ENCODE measurements at regions not wholly inside any gene's neighbourhood (a gene's known extent, or its start where the extent isn't known, plus 50 kb on each side); places are given as distances from the start of the nearest gene placed in this dataset.
"Not testable (repeated sequence)": the region's sequence is repeated elsewhere in the genome, so short reads cannot be mapped to it uniquely, and the experiment has no call there.

GRCh38 chr1:73839922-73840321 is 358.1 kb downstream of the LRRIQ3 start:
- Mint-ChIP-seq H3K27me3 (ENCODE audit: low read depth) (no peaks in the 10 kb centered on the region), H3K9me3 (ENCODE audit: insufficient read depth) (no peaks in the 10 kb centered on the region), H3K4me3 (no peak overlapping the region), H3K27ac (no peak overlapping the region), H3K4me1 (ENCODE audit: low read depth) (no peaks in the 10 kb centered on the region), H3K36me3 (ENCODE audit: low read depth) (no peaks in the 10 kb centered on the region)
- ChIA-PET CTCF (interaction anchor here (1.6 kb wide), 1 partner anchor 850 kb away, joined by 3 read pairs; no protein-coding TSS in a partner anchor), POLR2A (no interaction called here)
- DNase-seq: no peak
- ATAC-seq: no peak

- Mint-ChIP-seq H3K9me3 (ENCODE audit: insufficient read depth) (no peaks in the 10 kb centered on the region), H3K27me3 (ENCODE audit: low read depth) (no peaks in the 10 kb centered on the region), H3K36me3 (ENCODE audit: low read depth) (no peaks in the 10 kb centered on the region), H3K4me1 (ENCODE audit: low read depth) (no peaks in the 10 kb centered on the region), H3K4me3 (no peak overlapping the region), H3K27ac (no peak overlapping the region)
- DNase-seq (no peak), ATAC-seq (no peak)
- ChIA-PET CTCF (no interaction called here), POLR2A (no interaction called here)
Observed at GRCh38 chr1:73832276-73833181, 365.4 kb downstream of the LRRIQ3 start.

GRCh38 chr1:73827283-73827682 is 370.7 kb downstream of the LRRIQ3 start:
- H3K4me1 Mint-ChIP-seq (ENCODE audit: low read depth); H3K4me3 Mint-ChIP-seq; ATAC-seq; H3K27ac Mint-ChIP-seq; H3K27me3 Mint-ChIP-seq (ENCODE audit: low read depth); POLR2A ChIA-PET; H3K9me3 Mint-ChIP-seq (ENCODE audit: insufficient read depth); CTCF ChIA-PET; DNase-seq; H3K36me3 Mint-ChIP-seq (ENCODE audit: low read depth): not testable (repeated sequence)

DNA sequence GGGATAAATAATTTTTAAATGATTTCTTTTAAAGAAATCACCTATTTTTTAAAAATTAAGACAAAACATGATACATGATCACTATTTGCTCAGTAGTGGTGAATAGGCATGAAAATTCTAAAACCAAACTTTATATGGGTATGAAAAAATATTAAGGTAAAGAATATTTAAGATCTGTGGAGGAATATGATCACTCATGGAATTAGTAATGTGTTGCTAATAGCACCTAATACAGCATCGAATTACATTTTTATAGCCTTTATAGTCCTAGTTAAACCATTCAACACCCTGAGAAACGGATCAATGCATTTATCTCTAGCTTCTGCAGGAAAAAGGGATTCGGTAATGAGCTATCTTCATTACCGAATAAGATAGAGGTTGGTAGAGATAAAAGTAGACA is 373.9 kb downstream of the LRRIQ3 start:
- no peak overlapping the region for H3K27ac Mint-ChIP-seq
- CTCF ChIA-PET: no interaction called here
- H3K27me3 Mint-ChIP-seq (ENCODE audit: low read depth): no peaks in the 10 kb centered on the region
- DNase-seq (no peak), ATAC-seq (no peak)
- H3K4me1 Mint-ChIP-seq (ENCODE audit: low read depth): no peaks in the 10 kb centered on the region
- H3K4me3 Mint-ChIP-seq: no peak overlapping the region
- H3K36me3 Mint-ChIP-seq (ENCODE audit: low read depth): no peaks in the 10 kb centered on the region
- POLR2A ChIA-PET: interaction anchor here (0.6 kb wide), 1 partner anchor 504 kb away, joined by 3 read pairs; no protein-coding TSS in a partner anchor
- no peaks in the 10 kb centered on the region for H3K9me3 Mint-ChIP-seq (ENCODE audit: insufficient read depth)

- ATAC-seq: no peak
- Mint-ChIP-seq H3K36me3 (ENCODE audit: low read depth) (no peaks in the 10 kb centered on the region), H3K27ac (no peak overlapping the region), H3K9me3 (ENCODE audit: insufficient read depth) (peaks cover 1% of the 10 kb centered on the region), H3K4me3 (no peak overlapping the region), H3K27me3 (ENCODE audit: low read depth) (no peaks in the 10 kb centered on the region), H3K4me1 (ENCODE audit: low read depth) (no peaks in the 10 kb centered on the region)
- ChIA-PET POLR2A (no interaction called here), CTCF (no interaction called here)
- no peak for DNase-seq
Observed at GRCh38 chr1:73821520-73821919, 376.5 kb downstream of the LRRIQ3 start.

DNA sequence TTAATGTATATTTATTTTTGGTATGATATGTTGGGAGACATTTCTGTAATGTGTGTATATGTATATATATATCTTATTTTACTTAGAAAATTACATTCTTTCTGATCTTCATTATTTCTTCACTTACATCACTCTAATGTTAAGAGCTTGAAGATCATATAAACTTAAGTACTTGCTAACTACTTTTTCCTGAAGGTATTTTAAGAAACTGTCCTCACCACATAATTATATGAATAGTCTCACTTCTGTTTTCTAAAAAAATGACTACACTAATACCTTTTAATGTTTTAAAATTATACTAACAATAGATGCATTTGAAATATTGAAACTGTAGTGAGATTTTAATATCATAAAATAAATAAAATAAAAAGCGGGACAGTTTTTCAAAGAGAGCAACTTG is 377.1 kb downstream of the LRRIQ3 start:
- Mint-ChIP-seq H3K9me3 (ENCODE audit: insufficient read depth) (peaks cover 8% of the 10 kb centered on the region), H3K27ac (no peak overlapping the region), H3K4me3 (no peak overlapping the region), H3K27me3 (ENCODE audit: low read depth) (no peaks in the 10 kb centered on the region), H3K36me3 (ENCODE audit: low read depth) (no peaks in the 10 kb centered on the region), H3K4me1 (ENCODE audit: low read depth) (no peaks in the 10 kb centered on the region)
- POLR2A ChIA-PET: no interaction called here
- DNase-seq (no peak), ATAC-seq (no peak)
- CTCF ChIA-PET: no interaction called here

DNA sequence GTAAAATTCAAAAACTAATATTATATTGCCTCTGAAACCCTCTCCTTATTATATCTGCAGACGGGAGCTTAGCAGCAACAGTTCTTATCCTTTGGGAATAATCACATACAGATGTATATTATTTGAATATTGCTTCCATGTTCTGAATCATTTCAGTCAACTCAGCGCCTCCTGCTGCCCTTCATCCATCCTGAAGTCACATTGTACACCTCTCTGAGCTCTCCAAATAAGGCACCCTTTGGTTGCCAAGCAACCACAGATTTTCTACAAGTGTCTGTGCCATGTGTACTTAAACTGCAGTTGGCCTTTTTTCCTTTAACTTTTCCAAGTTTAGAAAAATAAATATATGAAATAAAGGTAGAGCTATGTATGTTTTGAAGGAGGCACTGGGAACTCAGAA is 384.3 kb downstream of the LRRIQ3 start:
- no peaks in the 10 kb centered on the region for H3K27me3 Mint-ChIP-seq (ENCODE audit: low read depth)
- H3K4me1 Mint-ChIP-seq (ENCODE audit: low read depth): no peaks in the 10 kb centered on the region
- POLR2A ChIA-PET: no interaction called here
- H3K9me3 Mint-ChIP-seq (ENCODE audit: insufficient read depth): peaks cover 8% of the 10 kb centered on the region
- DNase-seq (no peak), ATAC-seq (no peak)
- H3K27ac Mint-ChIP-seq: no peak overlapping the region
- H3K36me3 Mint-ChIP-seq (ENCODE audit: low read depth): no peaks in the 10 kb centered on the region
- H3K4me3 Mint-ChIP-seq: no peak overlapping the region
- CTCF ChIA-PET: no interaction called here

- Mint-ChIP-seq H3K27me3 (ENCODE audit: low read depth) (no peaks in the 10 kb centered on the region), H3K4me3 (no peak overlapping the region), H3K9me3 (ENCODE audit: insufficient read depth) (peaks cover 8% of the 10 kb centered on the region), H3K27ac (no peak overlapping the region), H3K36me3 (ENCODE audit: low read depth) (no peaks in the 10 kb centered on the region), H3K4me1 (ENCODE audit: low read depth) (no peaks in the 10 kb centered on the region)
- ATAC-seq: no peak
- ChIA-PET CTCF (no interaction called here), POLR2A (no interaction called here)
- no peak for DNase-seq
Observed at GRCh38 chr1:73813236-73813635, 384.7 kb downstream of the LRRIQ3 start.

DNA sequence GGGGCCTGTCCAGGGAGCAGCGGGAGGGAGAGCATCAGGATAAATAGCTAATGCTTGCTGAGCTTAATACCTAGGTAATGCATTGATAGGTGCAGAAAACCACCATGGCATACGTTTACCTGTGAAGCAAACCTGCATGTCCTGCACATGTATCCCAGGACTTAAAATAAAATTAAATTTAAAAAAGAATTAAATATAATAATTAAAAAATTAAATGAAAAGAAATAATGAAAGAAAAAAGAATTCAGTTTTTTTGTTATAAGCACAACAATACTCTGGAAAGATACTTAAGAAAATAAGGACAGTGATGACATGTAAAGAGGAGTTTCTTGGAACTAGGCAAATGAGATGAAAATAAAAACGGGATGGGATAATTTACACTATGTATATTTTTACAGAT is 386.2 kb downstream of the LRRIQ3 start:
- no peak overlapping the region for H3K27ac Mint-ChIP-seq
- H3K4me3 Mint-ChIP-seq: no peak overlapping the region
- DNase-seq (no peak), ATAC-seq (no peak)
- H3K9me3 Mint-ChIP-seq (ENCODE audit: insufficient read depth): peaks cover 8% of the 10 kb centered on the region
- ChIA-PET CTCF (no interaction called here), POLR2A (no interaction called here)
- H3K4me1 Mint-ChIP-seq (ENCODE audit: low read depth): no peaks in the 10 kb centered on the region
- H3K36me3 Mint-ChIP-seq (ENCODE audit: low read depth): no peaks in the 10 kb centered on the region
- H3K27me3 Mint-ChIP-seq (ENCODE audit: low read depth): no peaks in the 10 kb centered on the region

DNA sequence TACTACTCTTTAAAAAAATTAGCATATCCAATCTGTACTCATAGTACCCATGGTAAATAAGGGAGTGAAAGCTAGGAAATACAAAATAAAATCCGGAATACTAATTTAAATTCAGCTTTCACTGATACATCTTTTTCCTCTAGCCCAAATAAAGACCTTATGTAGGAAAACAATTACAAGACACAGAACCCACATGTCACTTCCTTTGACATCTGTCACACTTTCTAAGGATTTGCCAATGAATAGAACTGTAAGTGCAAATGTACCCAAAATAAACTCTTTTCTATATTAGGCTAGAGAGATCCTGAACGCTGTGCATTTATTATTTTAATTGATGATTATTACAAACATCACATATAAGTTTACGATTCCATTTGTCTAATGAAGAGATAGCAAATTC is 393.0 kb downstream of the LRRIQ3 start:
- Mint-ChIP-seq H3K36me3 (ENCODE audit: low read depth) (no peaks in the 10 kb centered on the region), H3K9me3 (ENCODE audit: insufficient read depth) (no peaks in the 10 kb centered on the region), H3K4me1 (ENCODE audit: low read depth) (no peaks in the 10 kb centered on the region), H3K4me3 (no peak overlapping the region), H3K27me3 (ENCODE audit: low read depth) (no peaks in the 10 kb centered on the region), H3K27ac (no peak overlapping the region)
- ATAC-seq (no peak), DNase-seq (no peak)
- ChIA-PET POLR2A (no interaction called here), CTCF (no interaction called here)

DNA sequence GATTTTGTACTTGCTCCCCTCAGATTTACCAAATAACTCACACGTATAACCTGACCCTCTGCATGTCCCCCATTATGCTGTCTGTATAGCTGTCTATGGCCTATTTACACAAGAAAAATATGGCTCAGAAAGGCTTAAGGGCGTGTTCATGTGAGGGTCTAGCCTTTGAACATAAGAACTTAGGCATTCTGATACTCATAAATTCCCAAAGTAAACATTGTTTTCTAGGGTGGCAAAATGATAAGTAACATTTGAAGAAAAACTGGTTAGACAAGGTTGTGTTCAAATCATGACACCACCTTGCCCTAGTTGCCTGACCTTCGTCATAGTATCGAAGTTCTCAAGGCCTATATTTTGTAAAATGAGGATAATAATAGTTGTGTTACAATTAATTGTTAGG is 394.6 kb downstream of the LRRIQ3 start:
- POLR2A ChIA-PET: no interaction called here
- DNase-seq: no peak

GRCh38 chr1:73801912-73802429 is 396.0 kb downstream of the LRRIQ3 start:
- Mint-ChIP-seq H3K4me3 (no peak overlapping the region), H3K27ac (no peak overlapping the region)

More for the DNA sequence above, 394.6 kb downstream of the LRRIQ3 start:
- no peak for ATAC-seq
- Mint-ChIP-seq H3K4me3 (no peak overlapping the region), H3K4me1 (ENCODE audit: low read depth) (no peaks in the 10 kb centered on the region), H3K36me3 (ENCODE audit: low read depth) (no peaks in the 10 kb centered on the region), H3K27ac (no peak overlapping the region), H3K27me3 (ENCODE audit: low read depth) (no peaks in the 10 kb centered on the region), H3K9me3 (ENCODE audit: insufficient read depth) (no peaks in the 10 kb centered on the region)
- CTCF ChIA-PET: no interaction called here

GRCh38 chr1:73800376-73800775 is 397.6 kb downstream of the LRRIQ3 start:
- Mint-ChIP-seq H3K9me3 (ENCODE audit: insufficient read depth) (no peaks in the 10 kb centered on the region), H3K27me3 (ENCODE audit: low read depth) (no peaks in the 10 kb centered on the region), H3K4me3 (no peak overlapping the region), H3K4me1 (ENCODE audit: low read depth) (no peaks in the 10 kb centered on the region), H3K36me3 (ENCODE audit: low read depth) (no peaks in the 10 kb centered on the region), H3K27ac (no peak overlapping the region)
- CTCF ChIA-PET: no interaction called here
- POLR2A ChIA-PET: no interaction called here
- DNase-seq (no peak), ATAC-seq (no peak)

More at GRCh38 chr1:73801912-73802429, 396.0 kb downstream of the LRRIQ3 start:
- no peaks in the 10 kb centered on the region for H3K4me1 Mint-ChIP-seq (ENCODE audit: low read depth)
- DNase-seq (no peak), ATAC-seq (no peak)
- H3K27me3 Mint-ChIP-seq (ENCODE audit: low read depth): no peaks in the 10 kb centered on the region
- ChIA-PET CTCF (no interaction called here), POLR2A (no interaction called here)
- no peaks in the 10 kb centered on the region for H3K9me3 Mint-ChIP-seq (ENCODE audit: insufficient read depth)
- H3K36me3 Mint-ChIP-seq (ENCODE audit: low read depth): no peaks in the 10 kb centered on the region

Measured in activated CD8-positive, alpha-beta T cell treated with anti-CD3 and anti-CD28 coated beads, Interleukin-2, amount 10 ng/mL, durations not matched to agents 7 days and 5 days (primary cell).